GM23338 (cell line): ENCODE measurements at regions not wholly inside any gene's neighbourhood (a gene's known extent, or its start where the extent isn't known, plus 50 kb on each side); places are given as distances from the start of the nearest gene placed in this dataset.

ENCODE experiments used
- ATAC-seq: fragments of 200-7000 bp; cut with Tn5 transposase; 3 replicates; pipeline ENCODE4 v1.9.1; 2020
- DNase-seq: peaks from one replicate; pipeline ENCODE4 v3.0.0-alpha.2; 2015; ENCODE audit warnings: low spot score
- H2AFZ ChIP-seq: fragments of 200-600 bp; sonication (generic); 2 replicates; pipeline ENCODE4 v1.8.0; 2016; ENCODE audit warnings: antibody characterized with exemption, mild to moderate bottlenecking, moderate library complexity
- H3F3A ChIP-seq: fragments of 200-600 bp; sonication (generic); replicated peaks from 2 replicates; pipeline ENCODE4 v1.8.0; 2017; ENCODE audit warnings: antibody characterized with exemption, mixed run types, low read depth
- H3K27ac ChIP-seq: fragments of 200-600 bp; sonication (generic); 2 replicates; pipeline ENCODE4 v1.6.1; 2016; ENCODE audit warnings: low read depth
- H3K27me3 ChIP-seq: fragments of 200-600 bp; sonication (generic); 2 replicates; pipeline ENCODE4 v1.8.0; 2016; ENCODE audit warnings: mild to moderate bottlenecking, mixed run types, moderate library complexity; ENCODE audit not compliant: insufficient read depth
- H3K36me3 ChIP-seq: fragments of 200-600 bp; sonication (generic); 2 replicates; pipeline ENCODE4 v1.8.0; 2016; ENCODE audit warnings: mild to moderate bottlenecking; ENCODE audit not compliant: insufficient read depth
- H3K4me1 ChIP-seq: fragments of 200-600 bp; sonication (generic); 2 replicates; pipeline ENCODE4 v1.8.0; 2016; ENCODE audit warnings: mild to moderate bottlenecking, moderate library complexity; ENCODE audit not compliant: insufficient read depth
- H3K4me2 ChIP-seq: fragments of 200-600 bp; sonication (generic); 2 replicates; pipeline ENCODE4 v1.7.1; 2017; ENCODE audit warnings: mixed run types
- H3K4me3 ChIP-seq: fragments of 200-600 bp; sonication (generic); 2 replicates; pipeline ENCODE4 v1.6.1; 2016; ENCODE audit warnings: mixed run types
- H3K79me2 ChIP-seq: fragments of 200-600 bp; sonication (generic); replicated peaks from 2 replicates; pipeline ENCODE4 v1.8.0; 2017; ENCODE audit warnings: mild to moderate bottlenecking; ENCODE audit not compliant: insufficient read depth
- H3K9me2 ChIP-seq: fragments of 200-600 bp; sonication (generic); 2 replicates; pipeline ENCODE4 v1.8.0; 2017; ENCODE audit not compliant: insufficient read depth
- H4K20me1 ChIP-seq: fragments of 200-600 bp; sonication (generic); replicated peaks from 2 replicates; pipeline ENCODE4 v1.8.0; 2017; ENCODE audit warnings: mild to moderate bottlenecking; ENCODE audit not compliant: insufficient read depth
- H3K27ac Mint-ChIP-seq: 2 replicates; pipeline ENCODE4 v1.8.0; 2020; ENCODE audit warnings: inconsistent platforms, mild to moderate bottlenecking, moderate library complexity, mixed read lengths
- H3K27me3 Mint-ChIP-seq: 3 replicates; pipeline ENCODE4 v1.8.0; 2022; ENCODE audit warnings: low read depth, mild to moderate bottlenecking, moderate library complexity, mixed read lengths, inconsistent platforms; ENCODE audit not compliant: insufficient read depth, poor library complexity
- H3K36me3 Mint-ChIP-seq: 3 replicates; pipeline ENCODE4 v1.8.0; 2021; ENCODE audit warnings: low read depth, mild to moderate bottlenecking, inconsistent platforms, moderate library complexity, mixed read lengths
- H3K4me1 Mint-ChIP-seq: 3 replicates; pipeline ENCODE4 v1.8.0; 2020; ENCODE audit warnings: mild to moderate bottlenecking, inconsistent platforms, mixed read lengths
- H3K4me3 Mint-ChIP-seq: 3 replicates; pipeline ENCODE4 v1.8.0; 2021; ENCODE audit warnings: moderate library complexity, mild to moderate bottlenecking, inconsistent platforms, mixed read lengths
- H3K9me3 Mint-ChIP-seq: 3 replicates; pipeline ENCODE4 v1.8.0; 2020; ENCODE audit warnings: moderate library complexity, mild to moderate bottlenecking, inconsistent platforms, mixed read lengths
- CREB1 ChIP-seq: fragments of 250-450 bp; sonication (Bioruptor Pico); IDR thresholded peaks from 2 replicates; pipeline ENCODE4 v1.5.0; 2020; ENCODE audit warnings: low read depth, mild to moderate bottlenecking, moderate library complexity
- CTCF ChIP-seq, 2 experiments: fragments of 200-600 bp in 1 of 2; sonication (generic) in 1 of 2; conservative IDR thresholded peaks; 2 replicates each; pipeline versions ENCODE4 v1.5.1 to v1.6.1; 2016 to 2017; ENCODE audit warnings: antibody characterized with exemption in 2 of 2, low read depth in 2 of 2, mild to moderate bottlenecking in 2 of 2, moderate library complexity in 1 of 2
- ETS1 ChIP-seq: IDR thresholded peaks from 2 replicates; pipeline ENCODE4 v1.6.1; 2016; ENCODE audit warnings: antibody characterized with exemption
- EZH2 ChIP-seq: fragments of 200-600 bp; sonication (generic); IDR thresholded peaks from one replicate; pipeline ENCODE4 v1.8.0; 2017; ENCODE audit warnings: antibody characterized with exemption, mild to moderate bottlenecking, low read depth; ENCODE audit not compliant: unreplicated experiment
- EZH2phosphoT487 ChIP-seq: fragments of 200-600 bp; sonication (generic); IDR thresholded peaks from one replicate; pipeline ENCODE4 v1.8.1; 2018; ENCODE audit warnings: antibody characterized with exemption; ENCODE audit not compliant: unreplicated experiment
- JUNB ChIP-seq: IDR thresholded peaks from one replicate; pipeline ENCODE4 v1.6.1; 2016; ENCODE audit warnings: antibody characterized with exemption; ENCODE audit not compliant: unreplicated experiment
- NANOG ChIP-seq: IDR thresholded peaks from 2 replicates; pipeline ENCODE4 v1.6.1; 2016; ENCODE audit warnings: antibody characterized with exemption, borderline replicate concordance
- POLR2AphosphoS5 ChIP-seq: IDR thresholded peaks from 2 replicates; pipeline ENCODE4 v1.6.1; 2016; ENCODE audit warnings: antibody characterized with exemption, low read depth
- STAT1 ChIP-seq: IDR thresholded peaks from one replicate; pipeline ENCODE4 v1.6.1; 2016; ENCODE audit warnings: antibody characterized with exemption; ENCODE audit not compliant: unreplicated experiment
- ZNF114 ChIP-seq: fragments of 250-450 bp; sonication (Bioruptor Pico); IDR thresholded peaks from 2 replicates; pipeline ENCODE4 v1.5.0; 2020; ENCODE audit warnings: mild to moderate bottlenecking, moderate library complexity
- ZNF331 ChIP-seq: fragments of 250-450 bp; sonication (Bioruptor Pico); IDR thresholded peaks from 2 replicates; pipeline ENCODE4 v1.5.0; 2020; ENCODE audit warnings: low read depth, mild to moderate bottlenecking, moderate library complexity
- ZNF462 ChIP-seq: fragments of 250-450 bp; sonication (Bioruptor Pico); IDR thresholded peaks from 2 replicates; pipeline ENCODE4 v1.5.0; 2020; ENCODE audit warnings: mild to moderate bottlenecking, moderate library complexity
- TF ChIP-seq, protein P1 (sequence below): IDR thresholded peaks from one replicate; pipeline ENCODE4 v1.6.1; 2018; ENCODE audit warnings: antibody characterized with exemption; ENCODE audit not compliant: unreplicated experiment

GRCh38 chr7:24141874-24142509 is 142.0 kb upstream of the NPY start:
- Histone ChIP-seq H3F3A (no peaks in the 10 kb centered on the region), H4K20me1 (no peaks in the 10 kb centered on the region), H3K4me2 (no peak overlapping the region), H3K4me1 (no peaks in the 10 kb centered on the region), H2AFZ (no peak overlapping the region; the same call in 1 of the 2 replicates), H3K36me3 (no peaks in the 10 kb centered on the region), H3K4me3 (no peak overlapping the region), H3K27me3 (no peaks in the 10 kb centered on the region), H3K27ac (no peak overlapping the region), H3K9me2 (0 out of 2 replicates have a peak, but pooled peaks cover 5% of the 10 kb centered on the region), H3K79me2 (no peaks in the 10 kb centered on the region)
- no peak for DNase-seq
- Mint-ChIP-seq H3K4me3 (no peak overlapping the region; the same call in 2 of the 3 replicates), H3K27me3 (no peaks in the 10 kb centered on the region), H3K9me3 (no peaks in the 10 kb centered on the region), H3K27ac (no peak overlapping the region), H3K4me1 (no peaks in the 10 kb centered on the region), H3K36me3 (no peaks in the 10 kb centered on the region)
- TF ChIP-seq NANOG (no peak), EZH2phosphoT487 (no peak), POLR2AphosphoS5 (no peak), EZH2 (no peak), ZNF114 (no peak), ZNF331 (CRISPR knock-in tag) (no peak), JUNB (no peak), STAT1 (no peak), CREB1 (no peak), ETS1 (no peak), ZNF462 (CRISPR knock-in tag) (no peak), CTCF (conservative IDR thresholded peaks at IDR 0.05; ENCODE audit: low read depth in 2 of 2) (no peak)
- TF ChIP-seq, protein P1, sequence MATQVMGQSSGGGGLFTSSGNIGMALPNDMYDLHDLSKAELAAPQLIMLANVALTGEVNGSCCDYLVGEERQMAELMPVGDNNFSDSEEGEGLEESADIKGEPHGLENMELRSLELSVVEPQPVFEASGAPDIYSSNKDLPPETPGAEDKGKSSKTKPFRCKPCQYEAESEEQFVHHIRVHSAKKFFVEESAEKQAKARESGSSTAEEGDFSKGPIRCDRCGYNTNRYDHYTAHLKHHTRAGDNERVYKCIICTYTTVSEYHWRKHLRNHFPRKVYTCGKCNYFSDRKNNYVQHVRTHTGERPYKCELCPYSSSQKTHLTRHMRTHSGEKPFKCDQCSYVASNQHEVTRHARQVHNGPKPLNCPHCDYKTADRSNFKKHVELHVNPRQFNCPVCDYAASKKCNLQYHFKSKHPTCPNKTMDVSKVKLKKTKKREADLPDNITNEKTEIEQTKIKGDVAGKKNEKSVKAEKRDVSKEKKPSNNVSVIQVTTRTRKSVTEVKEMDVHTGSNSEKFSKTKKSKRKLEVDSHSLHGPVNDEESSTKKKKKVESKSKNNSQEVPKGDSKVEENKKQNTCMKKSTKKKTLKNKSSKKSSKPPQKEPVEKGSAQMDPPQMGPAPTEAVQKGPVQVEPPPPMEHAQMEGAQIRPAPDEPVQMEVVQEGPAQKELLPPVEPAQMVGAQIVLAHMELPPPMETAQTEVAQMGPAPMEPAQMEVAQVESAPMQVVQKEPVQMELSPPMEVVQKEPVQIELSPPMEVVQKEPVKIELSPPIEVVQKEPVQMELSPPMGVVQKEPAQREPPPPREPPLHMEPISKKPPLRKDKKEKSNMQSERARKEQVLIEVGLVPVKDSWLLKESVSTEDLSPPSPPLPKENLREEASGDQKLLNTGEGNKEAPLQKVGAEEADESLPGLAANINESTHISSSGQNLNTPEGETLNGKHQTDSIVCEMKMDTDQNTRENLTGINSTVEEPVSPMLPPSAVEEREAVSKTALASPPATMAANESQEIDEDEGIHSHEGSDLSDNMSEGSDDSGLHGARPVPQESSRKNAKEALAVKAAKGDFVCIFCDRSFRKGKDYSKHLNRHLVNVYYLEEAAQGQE, result no peak
- ATAC-seq, result no peak
